ENCODE measurements at regions not wholly inside any gene's neighbourhood (a gene's known extent, or its start where the extent isn't known, plus 50 kb on each side); places are given as distances from the start of the nearest gene placed in this dataset.
"Not testable (repeated sequence)": the region's sequence is repeated elsewhere in the genome, so short reads cannot be mapped to it uniquely, and the experiment has no call there.

DNA sequence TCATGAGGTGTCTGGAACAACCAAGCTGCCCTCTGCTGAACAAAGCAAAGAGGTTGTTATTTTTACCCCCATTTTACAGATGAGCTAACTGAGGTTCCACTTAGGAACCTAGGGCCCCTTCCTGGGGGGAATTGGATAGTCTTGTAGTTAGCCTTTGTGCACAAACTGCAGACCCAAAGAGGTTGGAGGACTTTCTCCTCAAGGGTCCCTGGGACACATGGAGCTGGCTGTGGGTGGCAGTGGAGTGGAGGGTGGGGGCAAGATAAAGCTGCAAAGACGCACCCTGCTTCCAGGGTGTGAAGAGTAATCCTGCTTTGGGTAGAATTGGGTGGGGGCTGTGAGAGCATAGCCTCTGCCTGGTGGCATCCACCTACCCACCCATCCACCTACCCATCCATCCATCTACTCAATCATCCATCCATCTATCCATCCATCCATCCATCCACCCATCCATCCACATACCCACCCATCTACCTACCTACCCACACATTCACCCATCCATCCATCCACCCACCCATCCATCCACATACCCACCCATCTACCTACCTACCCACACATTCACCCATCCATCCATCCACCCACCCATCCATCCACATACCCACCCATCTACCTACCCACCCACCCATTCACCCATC is 73.7 kb downstream of the KCTD15 start:
- TF ChIP-seq, protein P1, sequence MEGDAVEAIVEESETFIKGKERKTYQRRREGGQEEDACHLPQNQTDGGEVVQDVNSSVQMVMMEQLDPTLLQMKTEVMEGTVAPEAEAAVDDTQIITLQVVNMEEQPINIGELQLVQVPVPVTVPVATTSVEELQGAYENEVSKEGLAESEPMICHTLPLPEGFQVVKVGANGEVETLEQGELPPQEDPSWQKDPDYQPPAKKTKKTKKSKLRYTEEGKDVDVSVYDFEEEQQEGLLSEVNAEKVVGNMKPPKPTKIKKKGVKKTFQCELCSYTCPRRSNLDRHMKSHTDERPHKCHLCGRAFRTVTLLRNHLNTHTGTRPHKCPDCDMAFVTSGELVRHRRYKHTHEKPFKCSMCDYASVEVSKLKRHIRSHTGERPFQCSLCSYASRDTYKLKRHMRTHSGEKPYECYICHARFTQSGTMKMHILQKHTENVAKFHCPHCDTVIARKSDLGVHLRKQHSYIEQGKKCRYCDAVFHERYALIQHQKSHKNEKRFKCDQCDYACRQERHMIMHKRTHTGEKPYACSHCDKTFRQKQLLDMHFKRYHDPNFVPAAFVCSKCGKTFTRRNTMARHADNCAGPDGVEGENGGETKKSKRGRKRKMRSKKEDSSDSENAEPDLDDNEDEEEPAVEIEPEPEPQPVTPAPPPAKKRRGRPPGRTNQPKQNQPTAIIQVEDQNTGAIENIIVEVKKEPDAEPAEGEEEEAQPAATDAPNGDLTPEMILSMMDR (conservative IDR thresholded peaks at IDR 0.05), result not testable (repeated sequence)
- not testable (repeated sequence) for TF ChIP-seq EZH2 (IDR thresholded peaks at IDR 0.05; ENCODE audit: low read depth)
